Stomach (tissue), 4 donors: ENCODE measurements at regions not wholly inside any gene's neighbourhood (a gene's known extent, or its start where the extent isn't known, plus 50 kb on each side); places are given as distances from the start of the nearest gene placed in this dataset.

Source experiments
- CTCF ChIP-seq, 7 experiments: fragments of 450-650 bp in 4 of 7; fragments of 200-600 bp in 3 of 7; sonication (generic) in 3 of 7; IDR thresholded peaks; one replicate each; pipeline ENCODE4 v1.5.1; 2016 to 2019; ENCODE audit warnings: antibody characterized with exemption in 7 of 7, control low read depth in 2 of 7, mild to moderate bottlenecking in 1 of 7
- EP300 ChIP-seq: sonication (generic); formaldehyde crosslinking; IDR thresholded peaks from one replicate; pipeline ENCODE4 v1.6.1; 2017; ENCODE audit warnings: antibody characterized with exemption
- POLR2AphosphoS5 ChIP-seq, 3 donors: sonication (generic); formaldehyde crosslinking; IDR thresholded peaks; one replicate each; pipeline ENCODE4 v1.6.1; 2016; ENCODE audit warnings: antibody characterized with exemption in 3 of 3

GRCh38 chr4:14396183-14396582, 606.1 kb upstream of the CPEB2 start:
- TF ChIP-seq CTCF (IDR thresholded peaks at IDR 0.05) (no peak), EP300 (no peak), POLR2AphosphoS5 (IDR thresholded peaks at IDR 0.05) (no peak)
